ENCODE measurements at regions not wholly inside any gene's neighbourhood (a gene's known extent, or its start where the extent isn't known, plus 50 kb on each side); places are given as distances from the start of the nearest gene placed in this dataset.

GRCh38 chr10:8499752-8500390, 445.4 kb downstream of the GATA3 start:
- TF ChIP-seq, protein P1, sequence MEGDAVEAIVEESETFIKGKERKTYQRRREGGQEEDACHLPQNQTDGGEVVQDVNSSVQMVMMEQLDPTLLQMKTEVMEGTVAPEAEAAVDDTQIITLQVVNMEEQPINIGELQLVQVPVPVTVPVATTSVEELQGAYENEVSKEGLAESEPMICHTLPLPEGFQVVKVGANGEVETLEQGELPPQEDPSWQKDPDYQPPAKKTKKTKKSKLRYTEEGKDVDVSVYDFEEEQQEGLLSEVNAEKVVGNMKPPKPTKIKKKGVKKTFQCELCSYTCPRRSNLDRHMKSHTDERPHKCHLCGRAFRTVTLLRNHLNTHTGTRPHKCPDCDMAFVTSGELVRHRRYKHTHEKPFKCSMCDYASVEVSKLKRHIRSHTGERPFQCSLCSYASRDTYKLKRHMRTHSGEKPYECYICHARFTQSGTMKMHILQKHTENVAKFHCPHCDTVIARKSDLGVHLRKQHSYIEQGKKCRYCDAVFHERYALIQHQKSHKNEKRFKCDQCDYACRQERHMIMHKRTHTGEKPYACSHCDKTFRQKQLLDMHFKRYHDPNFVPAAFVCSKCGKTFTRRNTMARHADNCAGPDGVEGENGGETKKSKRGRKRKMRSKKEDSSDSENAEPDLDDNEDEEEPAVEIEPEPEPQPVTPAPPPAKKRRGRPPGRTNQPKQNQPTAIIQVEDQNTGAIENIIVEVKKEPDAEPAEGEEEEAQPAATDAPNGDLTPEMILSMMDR (IDR thresholded peaks at IDR 0.05; ENCODE audit: extremely low read depth, insufficient read depth, missing control alignments), result no peak
- no peak for DNase-seq (ENCODE audit: low spot score)
- in situ Hi-C loops (cut with MboI; ENCODE audit: low pct_unique_long_range_greater_than_20kb, low sequenced_read_pairs, unreplicated experiment), result no loop called here

DNA sequence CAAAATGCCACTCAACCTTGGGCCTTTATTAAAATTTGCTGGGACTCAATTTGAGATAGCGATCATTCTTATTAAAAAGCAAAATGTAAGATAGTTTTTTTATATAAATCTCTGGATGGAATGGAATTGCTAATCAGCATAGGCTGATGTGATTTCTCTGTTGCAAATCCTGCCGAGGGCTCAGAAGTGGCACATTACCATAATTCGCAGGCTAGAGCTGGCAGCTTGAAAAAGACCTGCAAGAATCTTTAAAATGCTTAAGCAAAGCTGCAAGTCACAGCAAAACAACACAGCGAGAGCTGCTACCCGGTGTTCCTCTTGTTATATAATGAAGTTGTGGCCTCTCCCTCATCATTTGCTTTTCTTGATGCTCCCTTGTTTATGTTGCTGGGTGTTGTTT, 448.1 kb downstream of the GATA3 start:
- TF ChIP-seq, protein P1 (IDR thresholded peaks at IDR 0.05; ENCODE audit: extremely low read depth, insufficient read depth, missing control alignments), result no peak
- no peak for DNase-seq (ENCODE audit: low spot score)
- in situ Hi-C loops (cut with MboI; ENCODE audit: low pct_unique_long_range_greater_than_20kb, low sequenced_read_pairs, unreplicated experiment), result no loop called here

DNA sequence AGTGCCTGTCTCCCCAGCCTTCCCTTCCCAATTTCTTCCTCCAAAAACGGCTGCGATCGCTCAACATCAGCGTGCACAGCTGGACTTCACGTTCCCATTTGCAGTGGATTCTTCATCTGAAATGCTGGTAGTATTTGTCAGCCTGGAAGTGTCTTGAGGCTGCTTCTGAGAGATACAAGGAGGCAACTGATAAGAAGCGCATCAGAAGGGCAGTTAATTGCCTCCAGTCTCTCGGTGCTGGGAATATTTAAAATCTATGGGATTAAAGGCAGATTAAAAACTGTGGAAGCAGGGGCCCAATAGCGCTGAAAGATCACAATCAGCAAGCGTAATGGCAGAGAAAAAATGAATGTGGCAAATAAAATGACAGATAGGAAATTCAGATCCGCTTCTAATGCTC, 450.0 kb downstream of the GATA3 start:
- TF ChIP-seq, protein P1 (IDR thresholded peaks at IDR 0.05; ENCODE audit: extremely low read depth, insufficient read depth, missing control alignments), result no peak
- in situ Hi-C loops (cut with MboI; ENCODE audit: low pct_unique_long_range_greater_than_20kb, low sequenced_read_pairs, unreplicated experiment), result no loop called here

GRCh38 chr10:8507156-8507555, 452.7 kb downstream of the GATA3 start:
- TF ChIP-seq, protein P1 (IDR thresholded peaks at IDR 0.05; ENCODE audit: extremely low read depth, insufficient read depth, missing control alignments), result no peak
- no peak for DNase-seq (ENCODE audit: low spot score)

More for the DNA sequence above, 450.0 kb downstream of the GATA3 start:
- DNase-seq (ENCODE audit: low spot score), result no peak

GRCh38 chr10:8508882-8509281, 454.4 kb downstream of the GATA3 start:
- in situ Hi-C loops (cut with MboI; ENCODE audit: low pct_unique_long_range_greater_than_20kb, low sequenced_read_pairs, unreplicated experiment), result no loop called here
- TF ChIP-seq, protein P1 (IDR thresholded peaks at IDR 0.05; ENCODE audit: extremely low read depth, insufficient read depth, missing control alignments), result no peak
- no peak for DNase-seq (ENCODE audit: low spot score)

More at GRCh38 chr10:8507156-8507555, 452.7 kb downstream of the GATA3 start:
- in situ Hi-C loops (cut with MboI; ENCODE audit: low pct_unique_long_range_greater_than_20kb, low sequenced_read_pairs, unreplicated experiment), result no loop called here

DNA sequence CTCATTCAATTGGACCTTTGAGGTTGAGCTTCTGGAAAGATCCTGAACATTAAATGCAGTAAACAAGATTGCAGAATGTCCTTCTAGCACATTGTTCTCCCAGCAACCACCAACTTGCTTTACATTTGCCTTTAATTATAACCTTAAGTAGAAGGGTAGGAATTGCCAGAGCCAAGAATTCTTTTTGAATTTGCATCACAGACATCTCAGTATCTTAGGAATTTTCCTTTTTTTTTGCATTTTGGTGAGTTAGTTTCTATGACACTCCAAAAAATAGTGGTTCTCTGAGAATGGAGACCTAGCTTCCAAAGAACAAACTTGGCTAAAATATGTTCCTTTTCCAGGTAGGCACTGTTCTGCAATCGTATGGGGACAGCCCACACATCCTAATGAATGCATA, 456.0 kb downstream of the GATA3 start:
- DNase-seq (ENCODE audit: low spot score), result no peak
- in situ Hi-C loops (cut with MboI; ENCODE audit: low pct_unique_long_range_greater_than_20kb, low sequenced_read_pairs, unreplicated experiment), result no loop called here
- TF ChIP-seq, protein P1 (IDR thresholded peaks at IDR 0.05; ENCODE audit: extremely low read depth, insufficient read depth, missing control alignments), result no peak

All from GM13977 (cell line).